Esophagus muscularis mucosa (tissue), 3 donors: ENCODE measurements at regions not wholly inside any gene's neighbourhood (a gene's known extent, or its start where the extent isn't known, plus 50 kb on each side); places are given as distances from the start of the nearest gene placed in this dataset.

Experiments
- CTCF ChIP-seq, 3 experiments: fragments of 200-600 bp in 2 of 3; fragments of 450-650 bp in 1 of 3; sonication (generic) in 2 of 3; IDR thresholded peaks; one replicate each; pipeline ENCODE4 v1.5.1; 2017 to 2019; ENCODE audit warnings: antibody characterized with exemption in 3 of 3, mild to moderate bottlenecking in 2 of 3, moderate library complexity in 1 of 3
- POLR2AphosphoS5 ChIP-seq, 2 donors: sonication (generic); formaldehyde crosslinking; IDR thresholded peaks; one replicate each; pipeline ENCODE4 v1.6.1; 2017; ENCODE audit warnings: antibody characterized with exemption in 2 of 2

- no peak for TF ChIP-seq POLR2AphosphoS5 (IDR thresholded peaks at IDR 0.05)
- TF ChIP-seq CTCF (IDR thresholded peaks at IDR 0.05) = no peak
Measured at GRCh38 chr16:85199069-85199725, 86.9 kb upstream of the CIBAR2 start.
